ENCODE measurements at regions not wholly inside any gene's neighbourhood (a gene's known extent, or its start where the extent isn't known, plus 50 kb on each side); places are given as distances from the start of the nearest gene placed in this dataset.
"Not testable (repeated sequence)": the region's sequence is repeated elsewhere in the genome, so short reads cannot be mapped to it uniquely, and the experiment has no call there.

DNA sequence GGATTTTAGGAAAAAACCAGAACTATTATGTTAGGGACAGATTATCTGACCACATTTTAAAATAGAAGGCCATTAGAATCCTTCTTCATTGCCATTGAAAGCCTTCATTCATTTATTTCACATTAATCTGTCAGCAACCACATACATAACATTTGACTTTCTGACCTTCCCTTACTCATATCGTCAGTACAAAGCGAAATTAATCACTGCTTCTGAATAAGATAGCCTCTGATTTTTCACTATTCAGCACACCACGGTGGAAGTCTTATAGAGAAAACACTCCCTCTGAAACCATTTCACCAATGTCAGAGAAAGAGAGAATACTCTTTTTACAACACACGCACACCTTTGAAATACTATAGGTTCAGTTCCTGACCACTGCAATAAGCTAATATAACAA lies 442.5 kb upstream of the ID4 start:
- H3K9me3 ChIP-seq (ENCODE audit: control insufficient read depth, low read length): no peaks in the 10 kb centered on the region
- no peaks in the 10 kb centered on the region for H3K36me3 ChIP-seq (ENCODE audit: control insufficient read depth, insufficient read depth, low read length)
- no peak for DNase-seq
- H3K4me3 ChIP-seq (ENCODE audit: insufficient read depth, low read depth, low read length, poor library complexity, severe bottlenecking): no peak overlapping the region
- no peaks in the 10 kb centered on the region for H3K4me1 ChIP-seq (ENCODE audit: control insufficient read depth, insufficient read depth, low read length, poor library complexity, severe bottlenecking)
- no peaks in the 10 kb centered on the region for H3K27me3 ChIP-seq (replicated peaks; ENCODE audit: control insufficient read depth, insufficient read depth, low read length, poor library complexity, severe bottlenecking)
- H3K27ac ChIP-seq (ENCODE audit: insufficient read depth, low read length, poor library complexity, severe bottlenecking): no peak overlapping the region

- no peaks in the 10 kb centered on the region for H3K27me3 ChIP-seq (replicated peaks; ENCODE audit: control insufficient read depth, insufficient read depth, low read length, poor library complexity, severe bottlenecking)
- DNase-seq: no peak
- no peak overlapping the region for H3K27ac ChIP-seq (ENCODE audit: insufficient read depth, low read length, poor library complexity, severe bottlenecking)
- H3K9me3 ChIP-seq (ENCODE audit: control insufficient read depth, low read length): no peaks in the 10 kb centered on the region
- no peak overlapping the region for H3K4me3 ChIP-seq (ENCODE audit: insufficient read depth, low read depth, low read length, poor library complexity, severe bottlenecking)
- no peaks in the 10 kb centered on the region for H3K36me3 ChIP-seq (ENCODE audit: control insufficient read depth, insufficient read depth, low read length)
- no peaks in the 10 kb centered on the region for H3K4me1 ChIP-seq (ENCODE audit: control insufficient read depth, insufficient read depth, low read length, poor library complexity, severe bottlenecking)
Measured at GRCh38 chr6:19395316-19395715, 441.9 kb upstream of the ID4 start.

DNA sequence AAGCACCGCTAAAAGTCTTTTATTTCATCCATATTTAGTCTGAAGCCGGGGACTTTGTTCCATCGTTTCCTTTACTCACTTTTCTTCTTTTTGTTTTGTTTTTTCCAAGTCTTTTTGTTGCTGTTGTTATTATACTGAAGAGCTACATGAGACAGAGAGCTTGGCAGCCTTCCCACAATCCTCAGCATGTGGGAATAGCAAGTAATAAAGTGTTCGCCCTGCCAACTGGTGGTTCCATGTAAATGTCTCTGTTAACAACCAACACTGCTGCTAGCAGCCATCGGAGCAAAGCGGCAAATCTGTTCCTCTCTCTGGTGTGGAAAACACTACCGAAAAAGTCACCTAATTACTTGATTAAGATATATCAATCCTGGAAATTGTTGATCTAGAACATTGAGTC lies 437.8 kb upstream of the ID4 start:
- H3K4me1 ChIP-seq (ENCODE audit: control insufficient read depth, insufficient read depth, low read length, poor library complexity, severe bottlenecking): no peaks in the 10 kb centered on the region
- no peaks in the 10 kb centered on the region for H3K9me3 ChIP-seq (ENCODE audit: control insufficient read depth, low read length)
- no peaks in the 10 kb centered on the region for H3K36me3 ChIP-seq (ENCODE audit: control insufficient read depth, insufficient read depth, low read length)
- H3K27me3 ChIP-seq (replicated peaks; ENCODE audit: control insufficient read depth, insufficient read depth, low read length, poor library complexity, severe bottlenecking): no peaks in the 10 kb centered on the region
- no peak overlapping the region for H3K4me3 ChIP-seq (ENCODE audit: insufficient read depth, low read depth, low read length, poor library complexity, severe bottlenecking)
- no peak for DNase-seq
- H3K27ac ChIP-seq (ENCODE audit: insufficient read depth, low read length, poor library complexity, severe bottlenecking): no peak overlapping the region

DNA sequence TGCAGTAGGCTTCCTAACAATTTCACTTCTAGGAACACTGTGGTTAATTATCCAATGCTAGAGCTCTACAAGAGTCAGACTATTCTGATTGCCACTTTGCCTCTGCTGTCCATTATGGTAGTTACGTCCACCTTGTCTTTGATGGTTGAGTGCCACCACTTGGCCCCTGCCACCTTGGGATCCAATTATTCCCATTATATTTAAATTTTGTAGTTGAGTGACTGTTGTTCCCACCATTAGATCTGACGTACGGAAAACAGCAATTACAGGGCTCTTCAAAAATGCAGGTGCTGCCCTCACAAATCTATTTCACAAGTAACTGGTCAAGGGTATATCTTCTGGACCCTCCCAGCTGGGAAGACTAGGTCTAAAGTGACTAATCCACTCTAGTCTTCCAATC lies 432.3 kb upstream of the ID4 start:
- H3K27ac ChIP-seq (ENCODE audit: insufficient read depth, low read length, poor library complexity, severe bottlenecking); H3K4me3 ChIP-seq (ENCODE audit: insufficient read depth, low read depth, low read length, poor library complexity, severe bottlenecking); H3K4me1 ChIP-seq (ENCODE audit: control insufficient read depth, insufficient read depth, low read length, poor library complexity, severe bottlenecking); H3K27me3 ChIP-seq (replicated peaks; ENCODE audit: control insufficient read depth, insufficient read depth, low read length, poor library complexity, severe bottlenecking); DNase-seq; H3K36me3 ChIP-seq (ENCODE audit: control insufficient read depth, insufficient read depth, low read length); H3K9me3 ChIP-seq (ENCODE audit: control insufficient read depth, low read length): not testable (repeated sequence)

- H3K27me3 ChIP-seq (replicated peaks; ENCODE audit: control insufficient read depth, insufficient read depth, low read length, poor library complexity, severe bottlenecking): no peaks in the 10 kb centered on the region
- no peaks in the 10 kb centered on the region for H3K9me3 ChIP-seq (ENCODE audit: control insufficient read depth, low read length)
- no peak for DNase-seq
- H3K4me3 ChIP-seq (ENCODE audit: insufficient read depth, low read depth, low read length, poor library complexity, severe bottlenecking): no peak overlapping the region
- H3K4me1 ChIP-seq (ENCODE audit: control insufficient read depth, insufficient read depth, low read length, poor library complexity, severe bottlenecking): no peaks in the 10 kb centered on the region
- no peak overlapping the region for H3K27ac ChIP-seq (ENCODE audit: insufficient read depth, low read length, poor library complexity, severe bottlenecking)
- H3K36me3 ChIP-seq (ENCODE audit: control insufficient read depth, insufficient read depth, low read length): no peaks in the 10 kb centered on the region
Measured at GRCh38 chr6:19408331-19408730, 428.8 kb upstream of the ID4 start.

- H3K27ac ChIP-seq (ENCODE audit: insufficient read depth, low read length, poor library complexity, severe bottlenecking): no peak overlapping the region
- no peaks in the 10 kb centered on the region for H3K9me3 ChIP-seq (ENCODE audit: control insufficient read depth, low read length)
- no peak for DNase-seq
- no peaks in the 10 kb centered on the region for H3K4me1 ChIP-seq (ENCODE audit: control insufficient read depth, insufficient read depth, low read length, poor library complexity, severe bottlenecking)
- H3K27me3 ChIP-seq (replicated peaks; ENCODE audit: control insufficient read depth, insufficient read depth, low read length, poor library complexity, severe bottlenecking): no peaks in the 10 kb centered on the region
- H3K4me3 ChIP-seq (ENCODE audit: insufficient read depth, low read depth, low read length, poor library complexity, severe bottlenecking): no peak overlapping the region
- no peaks in the 10 kb centered on the region for H3K36me3 ChIP-seq (ENCODE audit: control insufficient read depth, insufficient read depth, low read length)
Measured at GRCh38 chr6:19410481-19410880, 426.7 kb upstream of the ID4 start.

DNA sequence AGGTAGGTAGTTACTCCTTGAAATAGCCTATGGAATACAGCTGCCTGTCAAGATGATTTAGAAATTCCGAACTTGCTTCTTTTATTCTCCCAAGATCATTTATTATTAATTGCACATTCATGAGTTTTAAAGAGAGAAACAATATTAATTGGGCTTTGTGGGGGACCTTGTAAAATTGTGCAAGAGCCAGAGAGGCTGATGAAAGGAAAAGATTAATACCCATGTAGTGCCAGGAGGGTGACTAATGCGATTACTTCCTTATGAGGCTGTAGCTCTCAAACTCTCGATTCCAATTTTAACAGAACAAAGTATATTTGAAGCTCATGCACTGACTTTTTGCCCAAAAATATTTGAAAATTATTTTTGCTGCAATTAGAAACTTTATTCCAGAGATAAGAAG lies 423.8 kb upstream of the ID4 start:
- H3K4me1 ChIP-seq (ENCODE audit: control insufficient read depth, insufficient read depth, low read length, poor library complexity, severe bottlenecking): no peaks in the 10 kb centered on the region
- no peak overlapping the region for H3K27ac ChIP-seq (ENCODE audit: insufficient read depth, low read length, poor library complexity, severe bottlenecking)
- no peaks in the 10 kb centered on the region for H3K27me3 ChIP-seq (replicated peaks; ENCODE audit: control insufficient read depth, insufficient read depth, low read length, poor library complexity, severe bottlenecking)
- no peaks in the 10 kb centered on the region for H3K36me3 ChIP-seq (ENCODE audit: control insufficient read depth, insufficient read depth, low read length)
- H3K4me3 ChIP-seq (ENCODE audit: insufficient read depth, low read depth, low read length, poor library complexity, severe bottlenecking): no peak overlapping the region
- no peaks in the 10 kb centered on the region for H3K9me3 ChIP-seq (ENCODE audit: control insufficient read depth, low read length)
- DNase-seq: no peak

DNA sequence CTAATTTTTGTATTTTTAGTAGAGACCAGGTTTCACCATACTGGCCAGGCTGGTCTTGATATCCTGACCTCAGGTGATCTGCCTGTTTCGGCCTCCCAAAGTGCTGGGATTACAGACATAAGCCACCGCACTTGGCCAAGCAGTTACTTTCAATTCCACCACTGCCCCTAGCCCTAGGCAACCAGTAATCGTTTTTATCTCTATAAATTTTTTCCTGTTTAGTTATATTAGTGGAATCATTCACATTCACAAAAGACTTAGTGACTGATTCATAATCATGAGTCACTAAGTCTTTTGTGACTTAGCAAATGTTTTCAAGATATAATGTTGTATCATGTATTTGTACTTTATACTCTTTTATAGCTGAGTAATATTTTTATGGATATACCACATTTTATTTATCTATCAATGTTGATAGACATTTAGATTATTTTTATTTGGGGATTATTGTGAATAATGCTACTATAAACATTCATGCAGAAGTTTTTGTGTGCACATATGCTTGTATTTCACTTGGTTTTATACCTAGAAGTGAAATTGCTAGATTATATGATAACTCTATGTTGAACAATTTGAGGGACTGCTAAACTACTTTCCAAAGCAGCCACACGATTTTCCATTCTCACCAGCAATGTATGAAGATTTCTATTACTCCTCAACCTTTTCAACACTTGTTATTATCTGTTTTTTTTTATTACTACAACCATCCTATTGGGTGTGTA lies 421.4 kb upstream of the ID4 start:
- DNase-seq: no peak
- Histone ChIP-seq H3K36me3 (ENCODE audit: control insufficient read depth, insufficient read depth, low read length) (no peaks in the 10 kb centered on the region), H3K27ac (ENCODE audit: insufficient read depth, low read length, poor library complexity, severe bottlenecking) (no peak overlapping the region), H3K27me3 (replicated peaks; ENCODE audit: control insufficient read depth, insufficient read depth, low read length, poor library complexity, severe bottlenecking) (no peaks in the 10 kb centered on the region), H3K9me3 (ENCODE audit: control insufficient read depth, low read length) (no peaks in the 10 kb centered on the region), H3K4me1 (ENCODE audit: control insufficient read depth, insufficient read depth, low read length, poor library complexity, severe bottlenecking) (no peaks in the 10 kb centered on the region), H3K4me3 (ENCODE audit: insufficient read depth, low read depth, low read length, poor library complexity, severe bottlenecking) (no peak overlapping the region)

GRCh38 chr6:19416811-19417210 lies 420.4 kb upstream of the ID4 start:
- no peak for DNase-seq
- Histone ChIP-seq H3K4me3 (ENCODE audit: insufficient read depth, low read depth, low read length, poor library complexity, severe bottlenecking) (no peak overlapping the region), H3K4me1 (ENCODE audit: control insufficient read depth, insufficient read depth, low read length, poor library complexity, severe bottlenecking) (no peaks in the 10 kb centered on the region), H3K9me3 (ENCODE audit: control insufficient read depth, low read length) (no peaks in the 10 kb centered on the region), H3K27ac (ENCODE audit: insufficient read depth, low read length, poor library complexity, severe bottlenecking) (no peak overlapping the region), H3K27me3 (replicated peaks; ENCODE audit: control insufficient read depth, insufficient read depth, low read length, poor library complexity, severe bottlenecking) (no peaks in the 10 kb centered on the region), H3K36me3 (ENCODE audit: control insufficient read depth, insufficient read depth, low read length) (no peaks in the 10 kb centered on the region)

- Histone ChIP-seq H3K36me3 (ENCODE audit: control insufficient read depth, insufficient read depth, low read length) (no peaks in the 10 kb centered on the region), H3K9me3 (ENCODE audit: control insufficient read depth, low read length) (no peaks in the 10 kb centered on the region), H3K27ac (ENCODE audit: insufficient read depth, low read length, poor library complexity, severe bottlenecking) (no peak overlapping the region), H3K4me3 (ENCODE audit: insufficient read depth, low read depth, low read length, poor library complexity, severe bottlenecking) (no peak overlapping the region), H3K4me1 (ENCODE audit: control insufficient read depth, insufficient read depth, low read length, poor library complexity, severe bottlenecking) (no peaks in the 10 kb centered on the region), H3K27me3 (replicated peaks; ENCODE audit: control insufficient read depth, insufficient read depth, low read length, poor library complexity, severe bottlenecking) (no peaks in the 10 kb centered on the region)
- DNase-seq: no peak
Measured at GRCh38 chr6:19417713-19418112, 419.5 kb upstream of the ID4 start.
